PFSK-1 (cell line): ENCODE measurements at regions not wholly inside any gene's neighbourhood (a gene's known extent, or its start where the extent isn't known, plus 50 kb on each side); places are given as distances from the start of the nearest gene placed in this dataset.

ENCODE experiments used
- FOXP2 ChIP-seq: optimal IDR thresholded peaks from 2 replicates; pipeline ENCODE3; 2011; ENCODE audit warnings: borderline replicate concordance, control low read depth, inconsistent platforms; ENCODE audit not compliant: insufficient read depth; ENCODE audit errors: extremely low read length, extremely low read depth
- POLR2AphosphoS5 ChIP-seq: IDR thresholded peaks from 2 replicates; pipeline ENCODE4 v1.6.1; 2012; ENCODE audit warnings: low read depth, mild to moderate bottlenecking, control low read depth, low read length, moderate library complexity
- SIN3A ChIP-seq: IDR thresholded peaks from 2 replicates; pipeline ENCODE4 v1.6.1; 2012; ENCODE audit warnings: mild to moderate bottlenecking, low read length, moderate library complexity, borderline replicate concordance; ENCODE audit not compliant: insufficient read depth
- TAF1 ChIP-seq: IDR thresholded peaks from 2 replicates; pipeline ENCODE4 v1.6.1; 2012; ENCODE audit warnings: low read length, control low read depth, borderline replicate concordance; ENCODE audit not compliant: insufficient read depth
- TF ChIP-seq, protein P1 (sequence below), 2 experiments: IDR thresholded peaks; 2 replicates each; pipeline versions ENCODE4 v1.6.1 to v1.8.0; 2011 to 2012; ENCODE audit warnings: low read depth in 2 of 2, low read length in 2 of 2, control low read depth in 1 of 2, inconsistent platforms in 1 of 2, mild to moderate bottlenecking in 1 of 2, moderate library complexity in 1 of 2; ENCODE audit not compliant: insufficient read depth in 1 of 2

DNA sequence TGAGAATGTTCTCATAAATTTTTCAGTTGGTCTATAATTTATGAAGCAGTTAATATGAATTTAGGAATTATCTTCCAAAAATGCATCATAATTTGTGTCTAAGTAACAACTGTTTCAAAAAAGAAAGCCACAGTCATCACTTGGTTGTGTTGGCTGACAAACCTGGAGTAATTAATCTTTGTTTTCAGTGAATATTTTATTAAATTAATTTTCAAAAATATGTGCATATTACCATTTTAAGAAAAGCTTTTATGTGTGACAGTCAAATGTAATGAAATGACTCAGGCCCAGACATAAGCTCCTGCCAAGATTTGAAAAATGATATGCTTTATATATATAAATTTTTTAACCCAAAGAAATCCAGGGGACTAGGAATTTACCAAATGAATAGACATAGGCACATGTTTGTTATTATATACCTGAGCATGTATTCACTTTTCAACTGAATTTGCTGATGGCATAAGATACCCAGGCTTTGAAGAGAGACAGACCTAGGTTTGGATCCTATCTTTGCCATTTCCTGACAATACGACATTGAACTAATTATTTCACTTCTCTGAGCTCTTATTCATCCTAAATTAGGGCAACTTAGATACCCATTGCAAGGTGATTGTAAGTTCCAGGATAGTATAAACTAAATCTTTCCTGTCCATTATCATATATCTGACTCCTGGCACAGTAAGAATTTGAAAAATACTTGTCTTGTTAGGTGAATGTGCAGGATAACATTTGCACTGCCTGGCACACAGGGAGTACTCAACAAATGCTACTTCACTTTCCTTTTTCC lies 729.5 kb upstream of the ADGRL2 start:
- TF ChIP-seq SIN3A (no peak), POLR2AphosphoS5 (no peak), FOXP2 (no peak), TAF1 (no peak)
- TF ChIP-seq, protein P1, sequence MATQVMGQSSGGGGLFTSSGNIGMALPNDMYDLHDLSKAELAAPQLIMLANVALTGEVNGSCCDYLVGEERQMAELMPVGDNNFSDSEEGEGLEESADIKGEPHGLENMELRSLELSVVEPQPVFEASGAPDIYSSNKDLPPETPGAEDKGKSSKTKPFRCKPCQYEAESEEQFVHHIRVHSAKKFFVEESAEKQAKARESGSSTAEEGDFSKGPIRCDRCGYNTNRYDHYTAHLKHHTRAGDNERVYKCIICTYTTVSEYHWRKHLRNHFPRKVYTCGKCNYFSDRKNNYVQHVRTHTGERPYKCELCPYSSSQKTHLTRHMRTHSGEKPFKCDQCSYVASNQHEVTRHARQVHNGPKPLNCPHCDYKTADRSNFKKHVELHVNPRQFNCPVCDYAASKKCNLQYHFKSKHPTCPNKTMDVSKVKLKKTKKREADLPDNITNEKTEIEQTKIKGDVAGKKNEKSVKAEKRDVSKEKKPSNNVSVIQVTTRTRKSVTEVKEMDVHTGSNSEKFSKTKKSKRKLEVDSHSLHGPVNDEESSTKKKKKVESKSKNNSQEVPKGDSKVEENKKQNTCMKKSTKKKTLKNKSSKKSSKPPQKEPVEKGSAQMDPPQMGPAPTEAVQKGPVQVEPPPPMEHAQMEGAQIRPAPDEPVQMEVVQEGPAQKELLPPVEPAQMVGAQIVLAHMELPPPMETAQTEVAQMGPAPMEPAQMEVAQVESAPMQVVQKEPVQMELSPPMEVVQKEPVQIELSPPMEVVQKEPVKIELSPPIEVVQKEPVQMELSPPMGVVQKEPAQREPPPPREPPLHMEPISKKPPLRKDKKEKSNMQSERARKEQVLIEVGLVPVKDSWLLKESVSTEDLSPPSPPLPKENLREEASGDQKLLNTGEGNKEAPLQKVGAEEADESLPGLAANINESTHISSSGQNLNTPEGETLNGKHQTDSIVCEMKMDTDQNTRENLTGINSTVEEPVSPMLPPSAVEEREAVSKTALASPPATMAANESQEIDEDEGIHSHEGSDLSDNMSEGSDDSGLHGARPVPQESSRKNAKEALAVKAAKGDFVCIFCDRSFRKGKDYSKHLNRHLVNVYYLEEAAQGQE (IDR thresholded peaks at IDR 0.05; ENCODE audit: insufficient read depth in 1 of 2, low read depth in 2 of 2, low read length in 2 of 2), result no peak

DNA sequence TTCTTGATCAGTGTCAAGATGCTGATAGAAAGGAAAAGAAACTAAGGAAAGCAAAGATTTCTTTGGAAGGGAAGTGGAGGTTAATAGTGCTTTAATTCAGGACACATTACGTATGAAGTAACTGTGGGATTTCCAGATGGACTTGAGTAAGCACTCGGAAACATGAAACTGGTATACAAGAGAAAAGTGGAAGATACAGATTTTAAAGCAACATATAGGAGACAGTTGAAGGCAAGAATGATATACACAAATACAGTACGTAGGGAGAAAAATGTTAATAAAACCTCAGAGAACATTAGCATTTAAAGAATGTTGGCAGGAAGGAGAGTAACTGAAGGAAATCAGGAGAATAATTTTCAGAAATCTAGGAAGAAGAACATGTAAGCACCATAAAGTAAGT lies 730.9 kb upstream of the ADGRL2 start:
- no peak for TF ChIP-seq SIN3A
- TF ChIP-seq TAF1, result no peak
- TF ChIP-seq, protein P1 (IDR thresholded peaks at IDR 0.05; ENCODE audit: insufficient read depth in 1 of 2, low read depth in 2 of 2, low read length in 2 of 2), result no peak
- no peak for TF ChIP-seq POLR2AphosphoS5
- no peak for TF ChIP-seq FOXP2

DNA sequence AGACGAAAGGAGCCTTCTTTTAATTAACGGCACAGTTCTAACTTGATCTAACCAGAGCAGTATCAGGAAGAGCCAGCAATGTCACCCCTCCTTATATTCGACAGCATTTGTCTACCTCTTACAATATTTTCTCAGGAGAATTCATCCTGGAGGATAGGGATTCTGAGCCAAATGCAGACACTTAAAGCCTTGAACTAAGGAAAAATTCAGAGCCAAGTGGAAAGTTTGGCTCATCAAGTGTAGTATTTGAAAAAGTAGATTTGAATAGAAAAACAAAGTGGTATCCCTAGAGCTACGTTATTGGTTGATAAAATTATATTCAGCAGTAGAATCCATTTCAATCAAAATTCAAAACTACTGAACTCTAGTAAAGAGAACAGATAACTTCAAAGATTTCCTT lies 732.0 kb upstream of the ADGRL2 start:
- TF ChIP-seq POLR2AphosphoS5 (no peak), FOXP2 (no peak), TAF1 (no peak), SIN3A (no peak)
- TF ChIP-seq, protein P1 (IDR thresholded peaks at IDR 0.05; ENCODE audit: insufficient read depth in 1 of 2, low read depth in 2 of 2, low read length in 2 of 2), result no peak

DNA sequence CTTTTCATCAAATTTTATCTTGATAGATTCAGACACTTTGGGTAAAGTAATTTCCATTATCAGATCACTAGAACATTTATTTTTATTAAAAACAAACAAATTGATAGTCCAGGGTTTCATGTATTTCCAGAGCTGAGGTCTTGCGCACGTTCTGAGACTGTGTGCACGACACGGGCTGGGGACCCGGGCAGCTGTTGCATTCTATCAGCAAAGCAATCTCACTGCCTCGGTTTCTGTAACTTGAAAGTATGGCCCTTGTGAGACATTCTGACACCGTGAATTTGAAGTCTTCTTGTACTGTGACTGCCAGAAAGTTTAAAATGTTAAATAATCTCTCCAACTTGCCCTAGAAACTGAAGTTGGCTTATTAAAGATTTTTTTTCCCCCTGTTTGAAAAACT lies 746.9 kb upstream of the ADGRL2 start:
- TF ChIP-seq TAF1 (no peak), POLR2AphosphoS5 (no peak), FOXP2 (no peak), SIN3A (no peak)
- TF ChIP-seq, protein P1 (IDR thresholded peaks at IDR 0.05; ENCODE audit: insufficient read depth in 1 of 2, low read depth in 2 of 2, low read length in 2 of 2), result no peak

DNA sequence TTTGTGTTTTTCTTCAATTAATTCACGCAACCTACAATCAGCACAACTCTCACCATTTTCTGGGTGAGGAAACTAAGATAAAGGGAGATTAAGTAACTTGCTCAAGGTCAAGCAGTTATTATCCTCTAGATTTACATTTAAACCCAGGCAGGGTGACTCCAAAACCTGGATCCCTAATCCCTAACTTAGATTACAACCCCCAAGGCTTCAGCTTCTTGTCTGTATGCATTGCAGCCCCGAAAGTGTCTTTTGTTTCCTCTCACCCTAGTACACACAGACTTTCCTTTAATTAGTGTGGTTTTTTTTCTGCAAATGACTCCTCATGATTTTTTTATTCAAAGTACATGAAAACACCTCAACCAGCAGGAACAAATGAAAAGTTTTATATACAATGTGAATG lies 748.6 kb upstream of the ADGRL2 start:
- no peak for TF ChIP-seq FOXP2
- TF ChIP-seq, protein P1 (IDR thresholded peaks at IDR 0.05; ENCODE audit: insufficient read depth in 1 of 2, low read depth in 2 of 2, low read length in 2 of 2), result no peak
- no peak for TF ChIP-seq SIN3A
- TF ChIP-seq POLR2AphosphoS5, result no peak
- TF ChIP-seq TAF1, result no peak
